8988T (cell line): ENCODE measurements at regions not wholly inside any gene's neighbourhood (a gene's known extent, or its start where the extent isn't known, plus 50 kb on each side); places are given as distances from the start of the nearest gene placed in this dataset.

ENCODE experiments used
- DNase-seq: peaks from one replicate; pipeline ENCODE4 v3.0.0; 2011

GRCh38 chr5:175808711-175809110 is 62.7 kb upstream of the CPLX2 start:
- no peak for DNase-seq

- peak; percentile 65 for DNase-seq
These were observed 61.8 kb upstream of the CPLX2 start for GRCh38 chr5:175809531-175810121.

GRCh38 chr5:175810457-175810856 is 60.9 kb upstream of the CPLX2 start:
- no peak for DNase-seq

- DNase-seq, result no peak
These were observed 59.8 kb upstream of the CPLX2 start for GRCh38 chr5:175811589-175811988.

- DNase-seq, result no peak
These were observed 57.3 kb upstream of the CPLX2 start for GRCh38 chr5:175813943-175814630.

GRCh38 chr5:175814691-175815090 is 56.7 kb upstream of the CPLX2 start:
- peak; percentile 85 for DNase-seq

- no peak for DNase-seq
These were observed 56.1 kb upstream of the CPLX2 start for GRCh38 chr5:175815126-175815913.

- DNase-seq, result no peak
These were observed 55.0 kb upstream of the CPLX2 start for GRCh38 chr5:175816348-175816747.

- DNase-seq, result no peak
These were observed 52.3 kb upstream of the CPLX2 start for GRCh38 chr5:175819090-175819425.

GRCh38 chr5:175820230-175820629 is 51.1 kb upstream of the CPLX2 start:
- no peak for DNase-seq
